H9 (cell line): ENCODE measurements at regions not wholly inside any gene's neighbourhood (a gene's known extent, or its start where the extent isn't known, plus 50 kb on each side); places are given as distances from the start of the nearest gene placed in this dataset.

Experiments used
- DNase-seq: peaks from one replicate; pipeline ENCODE4 v3.0.0-alpha.2; 2017
- H2AFZ ChIP-seq: one replicate; pipeline ENCODE4 v1.6.1; 2013; ENCODE audit warnings: mild to moderate bottlenecking, low read length, control low read depth, moderate library complexity
- H2AK5ac ChIP-seq: 2 replicates; pipeline ENCODE4 v1.6.1; 2013; ENCODE audit warnings: low read length, control low read depth, mixed read lengths; ENCODE audit not compliant: insufficient read length
- H2BK120ac ChIP-seq: one replicate; pipeline ENCODE4 v1.6.1; 2013; ENCODE audit warnings: low read depth, mild to moderate bottlenecking, low read length, control low read depth, inconsistent platforms; ENCODE audit not compliant: poor library complexity, severe bottlenecking
- H2BK12ac ChIP-seq: 2 replicates; pipeline ENCODE4 v1.6.1; 2013; ENCODE audit warnings: low read length, control low read depth, mixed read lengths, low read depth; ENCODE audit not compliant: insufficient read length
- H2BK15ac ChIP-seq: 2 replicates; pipeline ENCODE4 v1.6.1; 2013; ENCODE audit warnings: low read depth, low read length, control low read depth
- H2BK20ac ChIP-seq: one replicate; pipeline ENCODE4 v1.6.1; 2013; ENCODE audit warnings: low read depth, mild to moderate bottlenecking, low read length, control low read depth, inconsistent platforms; ENCODE audit not compliant: poor library complexity, severe bottlenecking
- H2BK5ac ChIP-seq: 2 replicates; pipeline ENCODE4 v1.6.1; 2013; ENCODE audit warnings: low read length, control low read depth, mixed read lengths; ENCODE audit not compliant: insufficient read length
- H3K14ac ChIP-seq: 2 replicates; pipeline ENCODE4 v1.6.1; 2013; ENCODE audit warnings: low read length, control low read depth; ENCODE audit not compliant: insufficient read depth
- H3K18ac ChIP-seq: 2 replicates; pipeline ENCODE4 v1.6.1; 2013; ENCODE audit warnings: low read depth, mild to moderate bottlenecking, mixed read lengths, low read length, control low read depth; ENCODE audit not compliant: insufficient read length
- H3K23ac ChIP-seq: 2 replicates; pipeline ENCODE4 v1.6.1; 2013; ENCODE audit warnings: low read length, control low read depth, mixed read lengths, low read depth; ENCODE audit not compliant: insufficient read length
- H3K23me2 ChIP-seq: 2 replicates; pipeline ENCODE4 v1.6.1; 2013; ENCODE audit warnings: low read depth, mild to moderate bottlenecking, mixed read lengths, low read length, control low read depth; ENCODE audit not compliant: insufficient read length, poor library complexity, severe bottlenecking
- H3K27ac ChIP-seq: 2 replicates; pipeline ENCODE4 v1.5.1; 2013; ENCODE audit warnings: low read length, control low read depth, mixed read lengths, low read depth; ENCODE audit not compliant: insufficient read length
- H3K27me3 ChIP-seq: 2 replicates; pipeline ENCODE4 v1.6.1; 2013; ENCODE audit warnings: low read length, control low read depth, inconsistent platforms; ENCODE audit not compliant: insufficient read depth
- H3K4ac ChIP-seq: 2 replicates; pipeline ENCODE4 v1.6.1; 2013; ENCODE audit warnings: low read depth, mild to moderate bottlenecking, control low read depth, inconsistent platforms, low read length, moderate library complexity
- H3K4me1 ChIP-seq: 2 replicates; pipeline ENCODE4 v1.6.1; 2013; ENCODE audit warnings: low read length, control low read depth, inconsistent platforms; ENCODE audit not compliant: insufficient read depth
- H3K4me2 ChIP-seq: 2 replicates; pipeline ENCODE4 v1.6.1; 2013; ENCODE audit warnings: low read length, control low read depth, mixed read lengths; ENCODE audit not compliant: insufficient read length, insufficient read depth
- H3K56ac ChIP-seq: 2 replicates; pipeline ENCODE4 v1.6.1; 2013; ENCODE audit warnings: low read depth, mild to moderate bottlenecking, mixed read lengths, low read length, control low read depth; ENCODE audit not compliant: insufficient read length
- H3K79me1 ChIP-seq: 2 replicates; pipeline ENCODE4 v1.6.1; 2013; ENCODE audit warnings: low read depth, mild to moderate bottlenecking, moderate library complexity, low read length, control low read depth, inconsistent platforms; ENCODE audit not compliant: insufficient read depth, poor library complexity, severe bottlenecking
- H3K79me2 ChIP-seq: 2 replicates; pipeline ENCODE4 v1.6.1; 2013; ENCODE audit warnings: low read length, control low read depth, inconsistent platforms; ENCODE audit not compliant: insufficient read depth
- H3K9ac ChIP-seq: 2 replicates; pipeline ENCODE4 v1.6.1; 2013; ENCODE audit warnings: low read length, control low read depth, mixed read lengths; ENCODE audit not compliant: insufficient read length; ENCODE audit errors: extremely low read depth
- H3K9me3 ChIP-seq: one replicate; pipeline ENCODE4 v1.6.1; 2013; ENCODE audit warnings: low read depth, low read length, inconsistent platforms; ENCODE audit not compliant: control insufficient read depth
- H3T11ph ChIP-seq: one replicate; pipeline ENCODE4 v1.6.1; 2013; ENCODE audit warnings: mild to moderate bottlenecking, low read length, control low read depth, inconsistent platforms
- H4K20me1 ChIP-seq: one replicate; pipeline ENCODE4 v1.6.1; 2013; ENCODE audit not compliant: control insufficient read depth, insufficient read length, insufficient read depth
- H4K5ac ChIP-seq: 2 replicates; pipeline ENCODE4 v1.6.1; 2013; ENCODE audit warnings: low read depth, mild to moderate bottlenecking, mixed read lengths, low read length, control low read depth; ENCODE audit not compliant: insufficient read length
- H4K8ac ChIP-seq: replicated peaks from 2 replicates; pipeline ENCODE4 v1.6.1; 2013; ENCODE audit warnings: low read length, control low read depth, mixed read lengths, low read depth; ENCODE audit not compliant: insufficient read length
- H4K91ac ChIP-seq: 2 replicates; pipeline ENCODE4 v1.6.1; 2013; ENCODE audit warnings: low read depth, mild to moderate bottlenecking, moderate library complexity, mixed read lengths, low read length, control low read depth; ENCODE audit not compliant: insufficient read length
- H3K27ac Mint-ChIP-seq, 3 experiments: 2 replicates in 2 of 3; 3 replicates in 1 of 3; pipeline ENCODE4 v1.8.0; 2020 to 2021; ENCODE audit warnings: mixed read lengths in 3 of 3, mild to moderate bottlenecking in 1 of 3, moderate library complexity in 1 of 3
- H3K27me3 Mint-ChIP-seq: 2 replicates; pipeline ENCODE4 v1.8.0; 2021; ENCODE audit warnings: low read depth, mild to moderate bottlenecking, moderate library complexity, mixed read lengths
- H3K36me3 Mint-ChIP-seq, 3 experiments: 2 replicates in 2 of 3; 3 replicates in 1 of 3; pipeline ENCODE4 v1.8.0; 2020 to 2021; ENCODE audit warnings: low read depth in 3 of 3, mixed read lengths in 3 of 3; ENCODE audit not compliant: insufficient read depth in 1 of 3
- H3K4me1 Mint-ChIP-seq, 2 experiments: 2 replicates each; pipeline ENCODE4 v1.8.0; 2020; ENCODE audit warnings: mixed read lengths in 2 of 2
- H3K4me3 Mint-ChIP-seq, 2 experiments: 2 replicates in 1 of 2; 3 replicates in 1 of 2; pipeline ENCODE4 v1.8.0; 2020 to 2021; ENCODE audit warnings: mild to moderate bottlenecking in 2 of 2, mixed read lengths in 2 of 2, moderate library complexity in 1 of 2
- H3K9me3 Mint-ChIP-seq, 2 experiments: 2 replicates in 1 of 2; 3 replicates in 1 of 2; pipeline ENCODE4 v1.8.0; 2020; ENCODE audit warnings: mild to moderate bottlenecking in 2 of 2, mixed read lengths in 2 of 2, moderate library complexity in 1 of 2
- WGBS: extraction: QIAGEN DNeasy Blood & Tissue Kit; methylation state at CpG from one replicate; pipeline ENCODE4 v1.1.7; 2013; ENCODE audit warnings: missing lambda C conversion rate, low lambda C conversion rate, mixed read lengths; ENCODE audit not compliant: insufficient read length; ENCODE audit errors: extremely low coverage; 5-methylcytosine and 5-hydroxymethylcytosine counted together
- TF ChIP-seq, protein P1 (sequence below): fragments of 200-600 bp; sonication (generic); conservative IDR thresholded peaks from 3 replicates; pipeline ENCODE4 v1.8.0; 2021; ENCODE audit warnings: antibody characterized with exemption, mild to moderate bottlenecking

DNA sequence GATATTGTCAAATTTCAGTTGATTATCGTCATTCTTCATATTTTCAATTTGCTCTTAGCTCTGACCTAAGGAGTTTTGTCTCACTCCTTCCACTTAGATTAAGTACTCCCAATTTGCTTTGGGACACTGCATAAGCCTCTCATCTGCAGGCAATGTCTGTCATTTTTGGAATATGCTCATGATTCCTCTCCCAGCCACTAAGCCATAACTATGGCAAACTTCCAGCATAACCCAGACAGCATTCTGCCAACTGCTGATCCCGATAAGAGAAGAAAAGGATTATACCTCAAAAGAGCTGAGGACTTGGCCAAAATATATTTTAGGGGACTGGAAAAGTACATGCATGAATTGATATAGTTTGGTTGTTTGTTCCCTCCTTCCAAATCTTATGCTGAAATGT lies 444.4 kb downstream of the GABRG1 start:
- WGBS, result no CpG with 5 or more reads among the region's 2 CpGs
- Histone ChIP-seq H3K18ac (no peak overlapping the region), H3K9ac (no peak overlapping the region), H3K27ac (no peak overlapping the region), H2BK20ac (no peak overlapping the region), H3K27me3 (no peaks in the 10 kb centered on the region), H3K4me2 (no peak overlapping the region), H3K23me2 (no peaks in the 10 kb centered on the region), H4K5ac (no peak overlapping the region), H2BK12ac (no peak overlapping the region), H2BK15ac (no peak overlapping the region), H2BK5ac (no peak overlapping the region), H3K4ac (no peak overlapping the region), H2BK120ac (no peak overlapping the region), H3K14ac (no peak overlapping the region), H3K9me3 (no peaks in the 10 kb centered on the region), H3K79me2 (no peaks in the 10 kb centered on the region), H4K20me1 (no peaks in the 10 kb centered on the region), H4K91ac (no peak overlapping the region), H2AFZ (no peak overlapping the region), H3K23ac (no peak overlapping the region), H3K4me1 (no peaks in the 10 kb centered on the region), H3K56ac (no peak overlapping the region), H2AK5ac (no peak overlapping the region), H3T11ph (no peak overlapping the region), H4K8ac (no peak overlapping the region), H3K79me1 (no peaks in the 10 kb centered on the region)
- Mint-ChIP-seq H3K27me3 (no peaks in the 10 kb centered on the region), H3K4me3 (no peak overlapping the region), H3K27ac (no peak overlapping the region), H3K36me3 (no peaks in the 10 kb centered on the region), H3K9me3 (no peaks in the 10 kb centered on the region; a peak in 1 of 5 replicates), H3K4me1 (no peaks in the 10 kb centered on the region; a peak in 1 of 4 replicates)
- TF ChIP-seq, protein P1, sequence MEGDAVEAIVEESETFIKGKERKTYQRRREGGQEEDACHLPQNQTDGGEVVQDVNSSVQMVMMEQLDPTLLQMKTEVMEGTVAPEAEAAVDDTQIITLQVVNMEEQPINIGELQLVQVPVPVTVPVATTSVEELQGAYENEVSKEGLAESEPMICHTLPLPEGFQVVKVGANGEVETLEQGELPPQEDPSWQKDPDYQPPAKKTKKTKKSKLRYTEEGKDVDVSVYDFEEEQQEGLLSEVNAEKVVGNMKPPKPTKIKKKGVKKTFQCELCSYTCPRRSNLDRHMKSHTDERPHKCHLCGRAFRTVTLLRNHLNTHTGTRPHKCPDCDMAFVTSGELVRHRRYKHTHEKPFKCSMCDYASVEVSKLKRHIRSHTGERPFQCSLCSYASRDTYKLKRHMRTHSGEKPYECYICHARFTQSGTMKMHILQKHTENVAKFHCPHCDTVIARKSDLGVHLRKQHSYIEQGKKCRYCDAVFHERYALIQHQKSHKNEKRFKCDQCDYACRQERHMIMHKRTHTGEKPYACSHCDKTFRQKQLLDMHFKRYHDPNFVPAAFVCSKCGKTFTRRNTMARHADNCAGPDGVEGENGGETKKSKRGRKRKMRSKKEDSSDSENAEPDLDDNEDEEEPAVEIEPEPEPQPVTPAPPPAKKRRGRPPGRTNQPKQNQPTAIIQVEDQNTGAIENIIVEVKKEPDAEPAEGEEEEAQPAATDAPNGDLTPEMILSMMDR, result no peak
- no peak for DNase-seq
